ENCODE measurements at regions not wholly inside any gene's neighbourhood (a gene's known extent, or its start where the extent isn't known, plus 50 kb on each side); places are given as distances from the start of the nearest gene placed in this dataset.

DNA sequence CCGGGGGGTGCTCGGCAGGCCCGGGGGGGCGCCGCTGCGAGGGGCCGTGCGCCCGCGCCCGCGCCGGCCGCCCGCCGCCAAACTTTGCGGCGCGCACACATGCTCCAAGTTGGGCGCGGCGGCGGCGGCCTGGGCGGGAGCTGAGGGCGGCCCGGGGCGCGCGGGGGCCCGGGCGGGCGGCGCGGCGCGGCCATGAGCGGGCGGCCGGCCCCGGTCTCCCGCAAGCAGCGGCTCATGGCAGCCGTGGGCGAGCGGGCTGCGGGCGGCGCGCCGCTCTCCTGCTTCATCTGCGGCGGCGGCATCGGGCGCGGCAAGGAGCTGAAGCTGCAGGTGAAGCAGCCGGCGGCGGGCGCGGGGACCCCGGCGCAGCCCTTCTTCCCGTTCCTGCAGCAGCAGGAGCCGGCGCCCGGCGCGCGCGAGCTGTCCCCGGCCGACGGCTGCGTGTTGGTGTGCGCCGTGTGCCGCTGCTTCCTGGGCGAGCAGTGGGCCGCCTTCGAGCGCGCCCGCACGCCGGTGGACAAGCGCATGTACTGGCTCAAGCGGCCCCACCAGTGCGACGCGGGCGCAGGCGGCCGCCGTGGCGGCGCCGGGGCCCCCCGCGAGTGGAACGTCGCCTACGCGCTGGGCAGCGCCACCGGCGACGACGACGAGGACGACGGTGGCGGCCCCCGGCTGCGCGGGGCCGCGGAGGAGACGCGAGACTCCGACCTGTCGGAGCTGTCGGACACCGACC is 57.2 kb upstream of the CIBAR2 start (continued):
- TF ChIP-seq ATF7-NPFF (CRISPR knock-in tag; IDR thresholded peaks at IDR 0.05; ENCODE audit: low read depth) = peak; percentile 67; the same call in 1 of the 2 replicates
- no peak for TF ChIP-seq JDP2 (CRISPR knock-in tag; IDR thresholded peaks at IDR 0.05; ENCODE audit: borderline replicate concordance)
- TF ChIP-seq NR2F2 (IDR thresholded peaks at IDR 0.05; ENCODE audit: borderline replicate concordance, low read depth) = no peak
- peak; percentile 78 for TF ChIP-seq RNF2 (conservative IDR thresholded peaks at IDR 0.05; ENCODE audit: low read depth)
- TF ChIP-seq ZNF160 (CRISPR knock-in tag; IDR thresholded peaks at IDR 0.05) = peak; percentile 69; the same call in 1 of the 2 replicates
- TF ChIP-seq NFE2L2 (IDR thresholded peaks at IDR 0.05; ENCODE audit: low read length) = no peak
- peak; percentile 28 for TF ChIP-seq ZNF883 (CRISPR knock-in tag; IDR thresholded peaks at IDR 0.05; ENCODE audit: not compliant biosample characterization)
- no peak for TF ChIP-seq ATRX (CRISPR knock-in tag; IDR thresholded peaks at IDR 0.05; ENCODE audit: borderline replicate concordance)
- TF ChIP-seq, protein P1, sequence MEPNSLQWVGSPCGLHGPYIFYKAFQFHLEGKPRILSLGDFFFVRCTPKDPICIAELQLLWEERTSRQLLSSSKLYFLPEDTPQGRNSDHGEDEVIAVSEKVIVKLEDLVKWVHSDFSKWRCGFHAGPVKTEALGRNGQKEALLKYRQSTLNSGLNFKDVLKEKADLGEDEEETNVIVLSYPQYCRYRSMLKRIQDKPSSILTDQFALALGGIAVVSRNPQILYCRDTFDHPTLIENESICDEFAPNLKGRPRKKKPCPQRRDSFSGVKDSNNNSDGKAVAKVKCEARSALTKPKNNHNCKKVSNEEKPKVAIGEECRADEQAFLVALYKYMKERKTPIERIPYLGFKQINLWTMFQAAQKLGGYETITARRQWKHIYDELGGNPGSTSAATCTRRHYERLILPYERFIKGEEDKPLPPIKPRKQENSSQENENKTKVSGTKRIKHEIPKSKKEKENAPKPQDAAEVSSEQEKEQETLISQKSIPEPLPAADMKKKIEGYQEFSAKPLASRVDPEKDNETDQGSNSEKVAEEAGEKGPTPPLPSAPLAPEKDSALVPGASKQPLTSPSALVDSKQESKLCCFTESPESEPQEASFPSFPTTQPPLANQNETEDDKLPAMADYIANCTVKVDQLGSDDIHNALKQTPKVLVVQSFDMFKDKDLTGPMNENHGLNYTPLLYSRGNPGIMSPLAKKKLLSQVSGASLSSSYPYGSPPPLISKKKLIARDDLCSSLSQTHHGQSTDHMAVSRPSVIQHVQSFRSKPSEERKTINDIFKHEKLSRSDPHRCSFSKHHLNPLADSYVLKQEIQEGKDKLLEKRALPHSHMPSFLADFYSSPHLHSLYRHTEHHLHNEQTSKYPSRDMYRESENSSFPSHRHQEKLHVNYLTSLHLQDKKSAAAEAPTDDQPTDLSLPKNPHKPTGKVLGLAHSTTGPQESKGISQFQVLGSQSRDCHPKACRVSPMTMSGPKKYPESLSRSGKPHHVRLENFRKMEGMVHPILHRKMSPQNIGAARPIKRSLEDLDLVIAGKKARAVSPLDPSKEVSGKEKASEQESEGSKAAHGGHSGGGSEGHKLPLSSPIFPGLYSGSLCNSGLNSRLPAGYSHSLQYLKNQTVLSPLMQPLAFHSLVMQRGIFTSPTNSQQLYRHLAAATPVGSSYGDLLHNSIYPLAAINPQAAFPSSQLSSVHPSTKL (CRISPR knock-in tag; IDR thresholded peaks at IDR 0.05) = no peak
- TF ChIP-seq NRL (CRISPR knock-in tag; IDR thresholded peaks at IDR 0.05; ENCODE audit: borderline replicate concordance) = no peak
- TF ChIP-seq ZNF256 (CRISPR knock-in tag; conservative IDR thresholded peaks at IDR 0.05) = no peak
- no peak for TF ChIP-seq FOXO1 (CRISPR knock-in tag; IDR thresholded peaks at IDR 0.05)
- TF ChIP-seq ZNF563 (CRISPR knock-in tag; IDR thresholded peaks at IDR 0.05) = peak; percentile 67; the same call in 1 of the 2 replicates
- TF ChIP-seq CC2D1A (CRISPR knock-in tag; IDR thresholded peaks at IDR 0.05) = no peak
- peak; percentile 60; the same call in 1 of the 2 replicates for TF ChIP-seq ZNF451 (CRISPR knock-in tag; IDR thresholded peaks at IDR 0.05)
- TF ChIP-seq, protein P2, sequence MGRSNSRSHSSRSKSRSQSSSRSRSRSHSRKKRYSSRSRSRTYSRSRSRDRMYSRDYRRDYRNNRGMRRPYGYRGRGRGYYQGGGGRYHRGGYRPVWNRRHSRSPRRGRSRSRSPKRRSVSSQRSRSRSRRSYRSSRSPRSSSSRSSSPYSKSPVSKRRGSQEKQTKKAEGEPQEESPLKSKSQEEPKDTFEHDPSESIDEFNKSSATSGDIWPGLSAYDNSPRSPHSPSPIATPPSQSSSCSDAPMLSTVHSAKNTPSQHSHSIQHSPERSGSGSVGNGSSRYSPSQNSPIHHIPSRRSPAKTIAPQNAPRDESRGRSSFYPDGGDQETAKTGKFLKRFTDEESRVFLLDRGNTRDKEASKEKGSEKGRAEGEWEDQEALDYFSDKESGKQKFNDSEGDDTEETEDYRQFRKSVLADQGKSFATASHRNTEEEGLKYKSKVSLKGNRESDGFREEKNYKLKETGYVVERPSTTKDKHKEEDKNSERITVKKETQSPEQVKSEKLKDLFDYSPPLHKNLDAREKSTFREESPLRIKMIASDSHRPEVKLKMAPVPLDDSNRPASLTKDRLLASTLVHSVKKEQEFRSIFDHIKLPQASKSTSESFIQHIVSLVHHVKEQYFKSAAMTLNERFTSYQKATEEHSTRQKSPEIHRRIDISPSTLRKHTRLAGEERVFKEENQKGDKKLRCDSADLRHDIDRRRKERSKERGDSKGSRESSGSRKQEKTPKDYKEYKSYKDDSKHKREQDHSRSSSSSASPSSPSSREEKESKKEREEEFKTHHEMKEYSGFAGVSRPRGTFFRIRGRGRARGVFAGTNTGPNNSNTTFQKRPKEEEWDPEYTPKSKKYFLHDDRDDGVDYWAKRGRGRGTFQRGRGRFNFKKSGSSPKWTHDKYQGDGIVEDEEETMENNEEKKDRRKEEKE (IDR thresholded peaks at IDR 0.05) = no peak
- TF ChIP-seq SMYD3 (CRISPR knock-in tag; IDR thresholded peaks at IDR 0.05) = no peak
- TF ChIP-seq, protein P3, sequence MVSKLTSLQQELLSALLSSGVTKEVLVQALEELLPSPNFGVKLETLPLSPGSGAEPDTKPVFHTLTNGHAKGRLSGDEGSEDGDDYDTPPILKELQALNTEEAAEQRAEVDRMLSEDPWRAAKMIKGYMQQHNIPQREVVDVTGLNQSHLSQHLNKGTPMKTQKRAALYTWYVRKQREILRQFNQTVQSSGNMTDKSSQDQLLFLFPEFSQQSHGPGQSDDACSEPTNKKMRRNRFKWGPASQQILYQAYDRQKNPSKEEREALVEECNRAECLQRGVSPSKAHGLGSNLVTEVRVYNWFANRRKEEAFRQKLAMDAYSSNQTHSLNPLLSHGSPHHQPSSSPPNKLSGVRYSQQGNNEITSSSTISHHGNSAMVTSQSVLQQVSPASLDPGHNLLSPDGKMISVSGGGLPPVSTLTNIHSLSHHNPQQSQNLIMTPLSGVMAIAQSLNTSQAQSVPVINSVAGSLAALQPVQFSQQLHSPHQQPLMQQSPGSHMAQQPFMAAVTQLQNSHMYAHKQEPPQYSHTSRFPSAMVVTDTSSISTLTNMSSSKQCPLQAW (CRISPR knock-in tag; IDR thresholded peaks at IDR 0.05) = no peak
- peak; percentile 31; the same call in 1 of the 2 replicates for TF ChIP-seq EEA1 (CRISPR knock-in tag; IDR thresholded peaks at IDR 0.05; ENCODE audit: borderline replicate concordance)
- 0 out of 2 replicates have a peak, but pooled peaks have one; percentile 46 for TF ChIP-seq CHCHD3 (CRISPR knock-in tag; IDR thresholded peaks at IDR 0.05)
- TF ChIP-seq, protein P4, sequence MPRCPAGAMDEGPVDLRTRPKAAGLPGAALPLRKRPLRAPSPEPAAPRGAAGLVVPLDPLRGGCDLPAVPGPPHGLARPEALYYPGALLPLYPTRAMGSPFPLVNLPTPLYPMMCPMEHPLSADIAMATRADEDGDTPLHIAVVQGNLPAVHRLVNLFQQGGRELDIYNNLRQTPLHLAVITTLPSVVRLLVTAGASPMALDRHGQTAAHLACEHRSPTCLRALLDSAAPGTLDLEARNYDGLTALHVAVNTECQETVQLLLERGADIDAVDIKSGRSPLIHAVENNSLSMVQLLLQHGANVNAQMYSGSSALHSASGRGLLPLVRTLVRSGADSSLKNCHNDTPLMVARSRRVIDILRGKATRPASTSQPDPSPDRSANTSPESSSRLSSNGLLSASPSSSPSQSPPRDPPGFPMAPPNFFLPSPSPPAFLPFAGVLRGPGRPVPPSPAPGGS (CRISPR knock-in tag; IDR thresholded peaks at IDR 0.05) = peak; percentile 52; the same call in 1 of the 2 replicates
